Left ventricle myocardium inferior (tissue), 1 donor: ENCODE measurements at regions not wholly inside any gene's neighbourhood (a gene's known extent, or its start where the extent isn't known, plus 50 kb on each side); places are given as distances from the start of the nearest gene placed in this dataset.

ENCODE experiments used
- DNase-seq: peaks from one replicate; pipeline ENCODE4 v3.0.0-alpha.2; 2020
- H3K27ac ChIP-seq: fragments of 200-600 bp; replicated peaks from 2 replicates; pipeline ENCODE4 v1.8.0; 2021
- H3K27me3 ChIP-seq: fragments of 200-600 bp; 2 replicates; pipeline ENCODE4 v1.8.0; 2021; ENCODE audit warnings: low read depth
- H3K36me3 ChIP-seq: fragments of 200-600 bp; 2 replicates; pipeline ENCODE4 v1.8.0; 2021
- H3K4me1 ChIP-seq: fragments of 200-600 bp; 2 replicates; pipeline ENCODE4 v1.8.0; 2021
- H3K4me3 ChIP-seq: fragments of 200-600 bp; 2 replicates; pipeline ENCODE4 v1.8.0; 2021; ENCODE audit warnings: mild to moderate bottlenecking, moderate library complexity
- H3K9me3 ChIP-seq: fragments of 200-600 bp; replicated peaks from 2 replicates; pipeline ENCODE4 v1.8.0; 2021
- intact Hi-C: fragments of 100-400 bp; cut with micrococcal nuclease; formaldehyde crosslinking; loops from one replicate; pipeline ENCODE4 v1.11.0; 2022
- TF ChIP-seq, protein P1 (sequence below): fragments of 200-600 bp; IDR thresholded peaks from 2 replicates; pipeline ENCODE4 v1.8.0; 2021; ENCODE audit warnings: antibody characterized with exemption, mild to moderate bottlenecking, borderline replicate concordance
- donor health status: DM: no; HTN: yes; CAD: no; lungs with severe emphysema.

DNA sequence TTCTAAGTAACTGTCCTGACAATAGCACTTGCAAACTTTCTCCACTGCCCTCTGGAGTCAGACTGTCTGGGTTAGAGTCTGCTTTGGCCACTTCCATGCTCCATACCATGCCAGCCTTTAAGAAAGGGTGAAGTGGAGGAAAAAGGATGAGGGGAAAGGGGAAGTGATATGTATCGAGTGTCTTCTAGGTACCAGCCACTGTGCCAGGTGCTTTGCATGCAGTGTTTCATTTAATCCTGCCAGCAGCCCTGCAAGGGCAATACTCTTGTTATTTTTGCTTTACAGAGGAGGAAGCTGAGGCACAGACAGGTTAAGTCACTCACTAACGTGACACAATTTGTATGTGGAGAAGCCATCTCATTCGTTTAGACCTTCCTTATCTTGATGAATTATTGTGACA, 55.6 kb downstream of the RTL9 start:
- no peak overlapping the region for H3K27ac ChIP-seq
- DNase-seq: no peak

DNA sequence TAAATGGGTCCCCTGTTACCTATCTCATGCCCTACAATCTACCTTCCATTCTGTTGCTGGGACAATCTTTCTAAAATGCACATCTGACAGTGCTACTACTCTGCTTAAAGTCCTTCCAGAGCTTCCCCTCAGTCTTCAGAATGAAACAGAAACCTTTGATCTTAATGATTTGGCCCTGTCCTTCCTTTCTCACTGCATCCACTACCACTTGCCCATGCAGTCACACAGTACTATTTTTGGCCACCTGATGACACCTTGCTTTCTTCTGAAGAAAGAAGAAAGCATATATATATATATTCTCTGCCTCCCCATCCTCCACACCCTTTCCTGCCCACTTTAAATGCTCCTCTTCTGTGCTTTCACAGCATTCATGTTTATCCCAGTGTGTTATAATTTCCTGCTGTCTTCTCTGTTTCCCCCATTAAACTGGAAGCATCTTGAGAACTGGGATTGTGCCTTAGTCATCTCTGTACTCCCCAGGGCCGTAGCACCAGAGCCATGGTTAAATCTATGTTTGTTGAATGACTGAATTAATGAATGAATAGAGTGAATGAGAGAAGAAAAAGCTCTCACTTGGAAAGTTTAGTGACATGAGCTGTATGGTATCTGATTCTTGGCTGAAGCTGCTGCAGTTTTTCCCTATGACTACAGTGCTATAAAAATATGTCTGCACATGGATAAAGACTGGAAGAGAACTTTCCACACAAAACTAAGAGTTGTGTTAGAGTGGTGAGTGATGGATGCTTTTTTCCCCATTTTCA, 56.2 kb downstream of the RTL9 start:
- Histone ChIP-seq H3K4me1 (peaks cover 3% of the 10 kb centered on the region), H3K36me3 (no peaks in the 10 kb centered on the region), H3K9me3 (no peaks in the 10 kb centered on the region), H3K27me3 (no peaks in the 10 kb centered on the region), H3K4me3 (no peak overlapping the region), H3K27ac (no peak overlapping the region)
- intact Hi-C loops: no loop called here
- DNase-seq: no peak
- TF ChIP-seq, protein P1, sequence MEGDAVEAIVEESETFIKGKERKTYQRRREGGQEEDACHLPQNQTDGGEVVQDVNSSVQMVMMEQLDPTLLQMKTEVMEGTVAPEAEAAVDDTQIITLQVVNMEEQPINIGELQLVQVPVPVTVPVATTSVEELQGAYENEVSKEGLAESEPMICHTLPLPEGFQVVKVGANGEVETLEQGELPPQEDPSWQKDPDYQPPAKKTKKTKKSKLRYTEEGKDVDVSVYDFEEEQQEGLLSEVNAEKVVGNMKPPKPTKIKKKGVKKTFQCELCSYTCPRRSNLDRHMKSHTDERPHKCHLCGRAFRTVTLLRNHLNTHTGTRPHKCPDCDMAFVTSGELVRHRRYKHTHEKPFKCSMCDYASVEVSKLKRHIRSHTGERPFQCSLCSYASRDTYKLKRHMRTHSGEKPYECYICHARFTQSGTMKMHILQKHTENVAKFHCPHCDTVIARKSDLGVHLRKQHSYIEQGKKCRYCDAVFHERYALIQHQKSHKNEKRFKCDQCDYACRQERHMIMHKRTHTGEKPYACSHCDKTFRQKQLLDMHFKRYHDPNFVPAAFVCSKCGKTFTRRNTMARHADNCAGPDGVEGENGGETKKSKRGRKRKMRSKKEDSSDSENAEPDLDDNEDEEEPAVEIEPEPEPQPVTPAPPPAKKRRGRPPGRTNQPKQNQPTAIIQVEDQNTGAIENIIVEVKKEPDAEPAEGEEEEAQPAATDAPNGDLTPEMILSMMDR: no peak

More for the DNA sequence above, 55.6 kb downstream of the RTL9 start:
- no peaks in the 10 kb centered on the region for H3K9me3 ChIP-seq
- TF ChIP-seq, protein P1: no peak
- intact Hi-C loops: no loop called here
- no peaks in the 10 kb centered on the region for H3K36me3 ChIP-seq
- no peak overlapping the region for H3K4me3 ChIP-seq
- peaks cover 3% of the 10 kb centered on the region for H3K4me1 ChIP-seq
- no peaks in the 10 kb centered on the region for H3K27me3 ChIP-seq

DNA sequence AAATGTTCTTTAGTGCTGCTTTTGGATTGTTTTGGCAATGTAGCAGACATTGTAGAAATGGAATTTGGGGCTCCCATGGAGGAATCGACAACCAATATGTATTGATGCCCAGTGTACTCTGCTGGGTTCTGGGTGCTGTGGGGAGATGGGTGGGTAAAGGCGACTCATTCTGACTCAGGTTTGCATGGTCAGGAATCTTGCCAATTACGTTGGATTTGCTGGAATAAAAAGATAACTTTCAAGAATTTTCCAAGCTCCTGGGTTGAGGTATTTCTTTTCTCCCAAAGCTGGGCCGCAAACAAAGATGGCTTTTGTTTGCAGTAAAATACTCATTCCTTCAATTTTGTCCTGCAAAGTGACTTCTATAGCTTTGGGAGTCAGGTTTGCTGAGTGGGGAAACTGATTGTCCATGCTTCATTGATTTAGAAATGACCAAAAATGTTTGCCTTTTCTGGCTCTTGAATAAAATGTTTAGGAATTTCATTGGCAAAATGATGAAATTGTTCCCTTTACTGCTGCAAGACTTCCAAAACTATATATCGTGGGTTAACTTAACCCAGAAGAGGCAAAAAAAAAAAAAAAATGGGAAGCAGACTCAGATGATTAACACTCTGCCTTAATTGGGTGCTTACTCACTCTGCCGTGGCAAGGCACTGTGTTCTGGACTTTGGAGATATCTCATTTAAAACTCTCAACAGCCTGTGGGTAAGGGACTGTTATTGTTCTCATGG, 57.0 kb downstream of the RTL9 start:
- TF ChIP-seq, protein P1: no peak
- H3K36me3 ChIP-seq: no peaks in the 10 kb centered on the region
- peaks cover 3% of the 10 kb centered on the region for H3K4me1 ChIP-seq
- no peaks in the 10 kb centered on the region for H3K9me3 ChIP-seq
- no peak overlapping the region for H3K27ac ChIP-seq
- no peaks in the 10 kb centered on the region for H3K27me3 ChIP-seq
- intact Hi-C loops: no loop called here
- DNase-seq: no peak
- no peak overlapping the region for H3K4me3 ChIP-seq

DNA sequence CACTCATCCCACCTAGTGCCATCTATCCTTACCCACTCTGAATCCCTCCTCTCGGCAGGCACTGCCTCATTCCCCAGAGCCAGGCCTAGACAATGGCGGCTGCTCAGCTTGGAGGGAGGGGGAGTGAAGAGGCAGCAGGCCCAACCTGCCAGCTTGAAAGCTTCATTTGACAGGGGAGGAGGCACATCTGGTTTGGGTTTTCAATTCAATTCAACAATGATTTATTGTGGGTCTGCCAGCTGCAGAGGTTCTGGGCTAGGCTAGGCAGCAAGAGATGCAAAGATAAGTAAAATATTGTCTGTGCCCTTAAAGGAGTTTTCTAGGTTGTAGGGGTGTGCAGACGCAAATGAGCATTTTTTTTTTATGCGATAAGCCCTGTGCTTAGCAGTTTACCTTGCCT, 58.5 kb downstream of the RTL9 start:
- Histone ChIP-seq H3K4me1 (peaks cover 3% of the 10 kb centered on the region), H3K27me3 (no peaks in the 10 kb centered on the region), H3K4me3 (no peak overlapping the region), H3K36me3 (no peaks in the 10 kb centered on the region), H3K9me3 (no peaks in the 10 kb centered on the region), H3K27ac (no peak overlapping the region)
- intact Hi-C loops: no loop called here
- TF ChIP-seq, protein P1: no peak
- DNase-seq: no peak

DNA sequence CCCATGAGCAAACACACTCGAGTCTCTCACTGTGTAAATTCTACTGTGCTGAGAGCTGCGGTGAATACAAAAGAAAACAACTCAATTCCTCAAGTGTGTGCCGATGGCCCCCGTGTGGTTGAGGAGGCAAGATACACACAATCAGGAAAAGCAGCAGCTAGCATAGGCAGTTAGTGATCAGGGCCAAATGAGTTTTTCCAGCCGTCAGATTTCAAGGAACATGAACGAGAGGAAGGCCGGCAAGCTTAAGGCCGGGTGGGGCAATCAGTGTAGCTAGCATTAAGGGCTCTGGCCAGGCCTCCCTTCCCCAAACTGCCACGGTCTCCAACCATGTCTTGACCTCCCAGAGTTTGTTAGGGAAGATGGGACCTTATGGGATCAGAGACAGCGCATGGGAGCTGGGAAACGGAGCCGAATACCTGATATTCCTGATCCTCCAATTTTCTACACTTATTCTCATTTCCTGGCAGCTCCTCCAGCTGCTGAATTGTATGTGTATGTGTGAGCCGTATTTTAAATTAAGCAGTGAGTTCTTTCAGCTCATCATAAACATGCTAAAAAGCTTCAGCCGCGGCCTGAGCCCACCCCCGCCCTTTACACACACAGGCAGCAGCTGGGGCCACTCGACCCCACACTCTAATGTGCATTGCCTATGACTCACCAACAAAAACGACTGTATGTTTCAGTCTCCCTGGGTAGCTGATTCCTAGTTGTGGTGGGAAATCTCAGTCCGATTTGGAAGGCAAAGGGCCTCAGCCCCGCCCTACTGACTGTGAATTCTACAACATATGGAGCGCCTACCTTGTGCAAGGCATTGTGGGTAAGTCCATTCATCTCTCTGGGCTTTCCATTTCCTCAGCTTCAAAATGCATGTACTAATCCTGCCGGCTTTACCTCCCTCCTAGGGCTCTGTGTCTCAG, 59.9 kb downstream of the RTL9 start:
- DNase-seq: no peak
- TF ChIP-seq, protein P1: peak; percentile 28
- Histone ChIP-seq H3K27me3 (no peaks in the 10 kb centered on the region), H3K27ac (no peak overlapping the region), H3K36me3 (no peaks in the 10 kb centered on the region), H3K9me3 (no peaks in the 10 kb centered on the region), H3K4me3 (no peak overlapping the region), H3K4me1 (no peaks in the 10 kb centered on the region)
- intact Hi-C loops: no loop called here
